ENCODE measurements at regions not wholly inside any gene's neighbourhood (a gene's known extent, or its start where the extent isn't known, plus 50 kb on each side); places are given as distances from the start of the nearest gene placed in this dataset.

- TF ChIP-seq ZBTB20 (CRISPR knock-in tag; IDR thresholded peaks at IDR 0.05; ENCODE audit: borderline replicate concordance, low read depth) (no peak), PRPF4 (IDR thresholded peaks at IDR 0.05; ENCODE audit: low read depth, low read length, poor library complexity, severe bottlenecking) (no peak), ZNF710 (CRISPR knock-in tag; IDR thresholded peaks at IDR 0.05; ENCODE audit: borderline replicate concordance) (no peak), FOXJ3 (CRISPR knock-in tag; IDR thresholded peaks at IDR 0.05; ENCODE audit: borderline replicate concordance) (no peak), CEBPB (IDR thresholded peaks at IDR 0.05; ENCODE audit: borderline replicate concordance, low read depth, low read length) (no peak), AKNA (CRISPR knock-in tag; IDR thresholded peaks at IDR 0.05; ENCODE audit: borderline replicate concordance) (no peak)
These were observed 69.3 kb upstream of the IFNE start (continued) for GRCh38 chr9:21551401-21551800.

Measured in HepG2 (cell line).